ENCODE measurements at regions not wholly inside any gene's neighbourhood (a gene's known extent, or its start where the extent isn't known, plus 50 kb on each side); places are given as distances from the start of the nearest gene placed in this dataset.
"Not testable (repeated sequence)": the region's sequence is repeated elsewhere in the genome, so short reads cannot be mapped to it uniquely, and the experiment has no call there.

DNA sequence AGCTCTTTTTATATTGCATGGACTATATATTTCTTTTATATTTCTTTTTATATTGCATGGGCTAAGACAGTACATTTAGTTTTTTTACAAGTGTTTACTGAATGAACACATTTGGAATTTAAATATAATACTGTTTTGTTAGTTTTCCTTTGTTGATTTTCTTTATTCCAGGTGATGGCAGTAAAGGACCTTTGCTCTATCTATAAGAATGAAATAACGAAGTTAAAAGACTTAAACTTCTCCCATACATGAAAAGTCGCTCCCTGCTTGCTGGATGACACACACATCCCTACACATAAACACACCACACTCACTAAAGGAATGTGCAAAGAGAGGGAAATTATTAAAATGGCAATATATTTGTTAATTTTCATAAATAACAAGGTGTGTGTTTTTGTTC is 102.5 kb upstream of the ANXA10 start:
- DNase-seq (ENCODE audit: low read depth): no peak
- H3K4me3 ChIP-seq (ENCODE audit: low read depth, low read length): no peak overlapping the region
- in situ Hi-C loops (cut with HindIII; ENCODE audit: low sequenced_read_pairs): no loop called here
- TF ChIP-seq, protein P1, sequence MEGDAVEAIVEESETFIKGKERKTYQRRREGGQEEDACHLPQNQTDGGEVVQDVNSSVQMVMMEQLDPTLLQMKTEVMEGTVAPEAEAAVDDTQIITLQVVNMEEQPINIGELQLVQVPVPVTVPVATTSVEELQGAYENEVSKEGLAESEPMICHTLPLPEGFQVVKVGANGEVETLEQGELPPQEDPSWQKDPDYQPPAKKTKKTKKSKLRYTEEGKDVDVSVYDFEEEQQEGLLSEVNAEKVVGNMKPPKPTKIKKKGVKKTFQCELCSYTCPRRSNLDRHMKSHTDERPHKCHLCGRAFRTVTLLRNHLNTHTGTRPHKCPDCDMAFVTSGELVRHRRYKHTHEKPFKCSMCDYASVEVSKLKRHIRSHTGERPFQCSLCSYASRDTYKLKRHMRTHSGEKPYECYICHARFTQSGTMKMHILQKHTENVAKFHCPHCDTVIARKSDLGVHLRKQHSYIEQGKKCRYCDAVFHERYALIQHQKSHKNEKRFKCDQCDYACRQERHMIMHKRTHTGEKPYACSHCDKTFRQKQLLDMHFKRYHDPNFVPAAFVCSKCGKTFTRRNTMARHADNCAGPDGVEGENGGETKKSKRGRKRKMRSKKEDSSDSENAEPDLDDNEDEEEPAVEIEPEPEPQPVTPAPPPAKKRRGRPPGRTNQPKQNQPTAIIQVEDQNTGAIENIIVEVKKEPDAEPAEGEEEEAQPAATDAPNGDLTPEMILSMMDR (IDR thresholded peaks at IDR 0.05; ENCODE audit: low read depth, low read length, missing control alignments): no peak

DNA sequence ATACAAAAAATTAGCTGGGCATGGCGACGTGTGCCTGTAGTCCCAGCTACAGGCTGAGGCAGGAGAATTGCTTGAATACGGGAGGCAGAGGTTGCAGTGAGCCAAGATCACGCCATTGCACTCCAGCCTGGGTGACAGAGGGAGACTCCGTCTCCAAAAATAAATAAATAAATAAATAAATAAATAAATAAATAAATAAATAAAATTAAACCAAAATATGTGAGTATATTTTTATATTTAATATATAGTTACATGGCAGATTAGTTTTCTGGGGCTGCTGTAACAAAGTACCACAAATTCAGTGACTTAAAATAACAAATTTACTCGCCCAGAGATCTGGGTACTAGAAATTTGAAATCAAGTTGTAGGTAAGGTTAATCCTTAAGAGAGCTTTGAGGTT is 84.2 kb upstream of the ANXA10 start:
- H3K4me3 ChIP-seq (ENCODE audit: low read depth, low read length); in situ Hi-C loops (cut with HindIII; ENCODE audit: low sequenced_read_pairs); DNase-seq (ENCODE audit: low read depth): not testable (repeated sequence)

DNA sequence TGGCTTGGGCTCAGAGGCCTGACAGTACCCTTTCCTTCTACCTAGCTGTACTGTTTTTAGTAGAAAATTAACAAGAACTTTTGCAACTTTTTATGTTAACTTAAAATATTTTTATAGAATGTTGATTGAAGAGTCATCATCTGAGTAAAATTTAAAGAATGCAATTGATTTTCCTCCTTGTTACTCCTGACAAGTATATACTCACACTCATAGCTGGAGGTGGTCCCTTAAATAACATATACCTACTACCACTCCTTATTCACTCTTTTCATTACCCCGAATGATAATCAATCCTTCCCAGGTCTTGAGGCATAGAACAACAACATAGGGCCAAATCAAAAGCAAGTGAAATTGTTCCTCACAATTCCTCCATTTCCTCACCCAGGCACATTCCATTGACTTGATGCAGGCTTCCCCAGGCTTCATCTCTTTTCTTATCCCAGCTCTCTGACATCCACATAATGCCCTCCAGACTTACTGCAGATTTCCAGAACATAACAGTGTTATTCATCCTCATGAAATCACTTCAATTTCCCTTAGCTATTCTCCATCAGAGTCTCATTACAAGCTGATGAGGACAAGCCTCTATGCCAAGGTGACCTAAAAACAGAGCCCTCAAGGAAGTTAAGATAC is 73.2 kb upstream of the ANXA10 start:
- TF ChIP-seq, protein P1 (IDR thresholded peaks at IDR 0.05; ENCODE audit: low read depth, low read length, missing control alignments): no peak
- in situ Hi-C loops (cut with HindIII; ENCODE audit: low sequenced_read_pairs): no loop called here
- H3K4me3 ChIP-seq (ENCODE audit: low read depth, low read length): no peak overlapping the region
- no peak for DNase-seq (ENCODE audit: low read depth)

DNA sequence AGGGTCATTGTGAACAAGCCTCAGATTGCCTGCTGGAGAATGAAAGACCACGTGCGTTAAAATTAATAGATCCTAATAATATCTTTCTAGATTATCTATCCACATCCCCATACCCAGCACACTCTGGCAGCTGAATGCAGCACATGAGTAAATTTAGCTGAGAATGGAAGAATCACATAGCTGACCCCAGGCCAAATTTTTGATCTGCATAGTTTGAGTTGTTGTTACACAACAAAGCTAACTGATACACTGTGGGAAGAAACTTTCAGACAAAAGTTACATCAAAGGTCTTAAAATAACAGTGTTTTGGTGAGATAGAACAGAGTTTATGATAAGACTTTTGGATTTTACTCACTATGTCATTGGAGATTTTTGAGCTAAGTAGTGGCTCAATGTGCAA is 72.4 kb upstream of the ANXA10 start:
- H3K4me3 ChIP-seq (ENCODE audit: low read depth, low read length): no peak overlapping the region
- TF ChIP-seq, protein P1 (IDR thresholded peaks at IDR 0.05; ENCODE audit: low read depth, low read length, missing control alignments): no peak
- in situ Hi-C loops (cut with HindIII; ENCODE audit: low sequenced_read_pairs): no loop called here
- DNase-seq (ENCODE audit: low read depth): no peak

DNA sequence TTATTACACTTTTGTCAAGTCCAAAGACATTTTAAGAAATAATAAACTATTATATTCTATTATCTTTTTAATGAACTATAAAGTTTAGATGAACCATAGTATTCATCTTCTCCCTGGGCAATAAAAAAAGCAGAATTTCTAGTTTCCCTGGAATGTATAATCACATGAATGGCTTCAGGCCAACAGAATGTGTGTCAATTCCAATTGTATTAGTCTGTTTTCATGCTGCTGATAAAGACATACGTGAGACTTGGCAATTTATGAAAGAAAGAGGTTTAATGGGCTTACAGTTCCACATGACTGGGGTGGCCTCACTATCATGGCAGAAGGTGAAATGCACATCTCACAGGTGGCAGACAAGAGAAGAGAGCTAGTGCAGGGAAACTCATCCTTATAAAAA is 70.7 kb upstream of the ANXA10 start:
- TF ChIP-seq, protein P1 (IDR thresholded peaks at IDR 0.05; ENCODE audit: low read depth, low read length, missing control alignments): no peak
- no peak for DNase-seq (ENCODE audit: low read depth)
- in situ Hi-C loops (cut with HindIII; ENCODE audit: low sequenced_read_pairs): no loop called here

DNA sequence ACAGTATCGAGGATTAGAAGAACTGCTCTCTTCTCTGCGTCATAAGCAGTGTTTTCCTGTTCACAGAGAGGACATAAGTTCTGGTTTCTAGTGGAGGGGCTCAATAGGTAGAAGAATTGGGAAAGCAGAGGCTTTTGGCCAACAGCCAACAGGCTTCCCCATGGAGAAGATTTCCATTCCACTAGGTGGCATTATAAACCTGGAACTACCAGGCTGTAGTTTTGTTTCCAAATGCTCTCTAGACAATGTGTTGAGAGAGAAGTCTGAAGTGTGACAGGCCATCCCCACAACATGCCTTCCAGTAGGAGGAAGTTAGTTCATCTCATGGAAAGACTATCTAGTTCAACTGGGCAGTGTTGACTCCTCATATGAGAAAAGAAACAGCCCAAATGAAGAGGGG is 63.8 kb upstream of the ANXA10 start:
- no peak for DNase-seq (ENCODE audit: low read depth)
- H3K4me3 ChIP-seq (ENCODE audit: low read depth, low read length): no peak overlapping the region
- in situ Hi-C loops (cut with HindIII; ENCODE audit: low sequenced_read_pairs): no loop called here
- TF ChIP-seq, protein P1 (IDR thresholded peaks at IDR 0.05; ENCODE audit: low read depth, low read length, missing control alignments): no peak

More for the DNA sequence above, 70.7 kb upstream of the ANXA10 start:
- no peak overlapping the region for H3K4me3 ChIP-seq (ENCODE audit: low read depth, low read length)

DNA sequence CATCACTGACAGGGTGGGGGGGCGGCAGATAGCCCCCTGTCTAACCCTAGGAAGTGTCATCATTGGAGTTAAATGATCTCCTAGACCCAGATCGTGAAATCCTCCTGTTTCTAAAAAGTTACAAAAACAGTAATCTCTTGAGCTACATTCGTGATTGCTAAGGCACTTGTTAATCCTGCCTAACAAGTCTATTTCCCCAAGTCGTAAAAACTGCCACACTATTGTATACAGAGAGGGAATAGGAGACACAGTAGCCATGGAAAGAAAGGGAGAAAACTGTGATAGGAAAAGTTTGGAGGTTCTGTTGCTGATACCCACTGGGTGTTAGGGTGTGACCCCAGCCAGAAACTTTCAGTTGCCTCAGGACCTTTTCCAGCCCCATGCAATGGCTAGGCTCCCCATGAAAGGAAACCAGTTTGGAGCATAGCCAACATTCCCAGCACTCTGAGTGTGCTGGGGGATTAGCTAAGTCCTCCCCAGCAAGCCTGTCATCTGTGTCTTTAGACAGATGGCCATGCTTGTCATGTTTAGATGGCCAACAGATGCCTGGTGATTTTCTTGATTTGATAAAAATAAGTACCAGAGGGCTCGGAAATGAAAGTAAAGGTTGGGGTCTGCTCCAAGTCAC is 63.3 kb upstream of the ANXA10 start:
- DNase-seq (ENCODE audit: low read depth): no peak
- in situ Hi-C loops (cut with HindIII; ENCODE audit: low sequenced_read_pairs): no loop called here
- H3K4me3 ChIP-seq (ENCODE audit: low read depth, low read length): no peak overlapping the region
- TF ChIP-seq, protein P1 (IDR thresholded peaks at IDR 0.05; ENCODE audit: low read depth, low read length, missing control alignments): no peak

All from astrocyte of the cerebellum (primary cell).